Large intestine (tissue), 3 donors: ENCODE measurements at regions not wholly inside any gene's neighbourhood (a gene's known extent, or its start where the extent isn't known, plus 50 kb on each side); places are given as distances from the start of the nearest gene placed in this dataset.
A peak's percentile ranks its signal among the peaks of the same experiment; 100 is the strongest.

ENCODE experiments used
- DNase-seq, 2 donors: peaks; one replicate each; pipeline versions ENCODE4 v3.0.0 to v3.0.0-alpha.2; 2013
- H3K27ac ChIP-seq: one replicate; pipeline ENCODE4 v1.5.1; 2013; ENCODE audit warnings: low read length
- H3K27me3 ChIP-seq: 2 replicates; pipeline ENCODE4 v1.6.1; 2013; ENCODE audit warnings: low read length; ENCODE audit not compliant: control insufficient read depth, insufficient read depth
- H3K36me3 ChIP-seq: 2 replicates; pipeline ENCODE4 v1.6.1; 2013; ENCODE audit warnings: low read length; ENCODE audit not compliant: control insufficient read depth, insufficient read depth
- H3K4me1 ChIP-seq: one replicate; pipeline ENCODE4 v1.6.1; 2013; ENCODE audit warnings: low read length; ENCODE audit not compliant: control insufficient read depth, insufficient read depth
- H3K4me3 ChIP-seq: one replicate; pipeline ENCODE4 v1.5.1; 2013; ENCODE audit warnings: low read length
- H3K9me3 ChIP-seq: one replicate; pipeline ENCODE4 v1.6.1; 2013; ENCODE audit warnings: mild to moderate bottlenecking, low read depth, low read length, moderate library complexity; ENCODE audit not compliant: control insufficient read depth
- WGBS: methylation state at CpG from one replicate; pipeline ENCODE4 v1.1.5; 2013; ENCODE audit warnings: low lambda C conversion rate; ENCODE audit not compliant: insufficient coverage; 5-methylcytosine and 5-hydroxymethylcytosine counted together

DNA sequence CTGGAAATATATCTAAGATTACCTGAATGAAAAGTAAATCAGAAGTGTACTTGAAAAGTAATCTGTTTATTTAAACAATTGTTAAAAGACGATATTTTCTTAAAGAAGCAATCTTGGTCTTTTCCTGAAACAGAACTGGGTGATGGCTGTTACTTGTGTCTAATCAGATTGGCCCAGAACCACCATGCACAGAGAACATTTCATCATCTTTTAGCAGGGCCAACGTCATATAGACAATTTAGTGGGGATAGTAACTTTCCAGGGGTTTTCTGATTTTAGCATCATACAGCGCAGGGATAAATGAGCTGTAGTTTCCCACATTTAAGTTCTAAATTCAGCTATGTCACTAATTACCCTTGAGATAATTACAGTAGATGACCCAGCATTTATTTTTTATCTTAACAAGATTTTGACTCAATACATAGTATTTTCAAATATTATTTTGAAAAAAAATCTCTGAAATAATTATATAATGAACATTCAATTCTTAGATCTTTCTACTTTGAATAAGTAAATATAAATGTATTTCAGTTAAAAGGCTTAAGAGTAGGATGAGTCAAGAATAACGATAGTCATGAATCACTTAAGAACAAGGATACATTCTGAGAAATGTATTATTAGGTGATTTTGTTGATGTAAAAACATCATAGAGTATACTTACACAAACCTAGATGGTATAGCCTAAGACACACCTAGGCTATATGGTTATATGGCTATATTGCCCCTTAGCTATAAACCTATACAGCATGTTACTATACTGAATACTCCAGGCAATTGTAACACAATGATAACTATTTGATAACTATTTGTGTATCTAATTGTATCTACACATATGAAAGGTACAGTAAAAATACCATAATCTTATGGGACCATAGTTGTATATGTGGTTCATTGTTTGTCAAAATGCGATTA lies 103.8 kb upstream of the MME start:
- Histone ChIP-seq H3K4me1 (no peaks in the 10 kb centered on the region), H3K27me3 (no peaks in the 10 kb centered on the region), H3K36me3 (no peaks in the 10 kb centered on the region), H3K4me3 (no peak overlapping the region), H3K9me3 (no peaks in the 10 kb centered on the region), H3K27ac (no peak overlapping the region)
- DNase-seq = no peak
- WGBS = 100% methylated on average over 1 of the region's 5 CpGs

DNA sequence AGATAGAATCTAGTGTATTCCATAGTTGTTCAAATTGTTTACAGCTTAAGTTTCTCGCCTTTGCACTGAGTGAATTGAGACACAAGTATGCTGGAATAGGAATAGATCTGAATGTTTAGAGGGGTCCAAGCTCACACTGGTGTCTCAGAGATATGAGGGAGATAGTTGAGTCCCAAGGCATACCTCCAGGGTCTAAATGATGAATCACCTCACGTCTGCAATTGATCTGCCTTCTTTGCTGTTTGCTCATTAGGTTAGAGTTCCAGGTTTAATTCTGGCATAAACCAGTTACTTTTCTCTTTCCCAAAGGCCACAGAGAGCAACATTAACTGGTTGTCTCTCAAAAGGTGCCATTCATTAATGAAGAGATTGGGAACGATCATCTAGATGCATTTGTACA lies 106.3 kb upstream of the MME start:
- H3K9me3 ChIP-seq = no peaks in the 10 kb centered on the region
- no peak overlapping the region for H3K27ac ChIP-seq
- H3K36me3 ChIP-seq = no peaks in the 10 kb centered on the region
- no CpG with 5 or more reads among the region's 3 CpGs for WGBS
- H3K4me3 ChIP-seq = no peak overlapping the region
- DNase-seq = no peak
- H3K4me1 ChIP-seq = no peaks in the 10 kb centered on the region
- H3K27me3 ChIP-seq = no peaks in the 10 kb centered on the region

GRCh38 chr3:154972951-154973350 lies 107.2 kb upstream of the MME start:
- Histone ChIP-seq H3K27me3 (no peaks in the 10 kb centered on the region), H3K9me3 (no peaks in the 10 kb centered on the region), H3K36me3 (no peaks in the 10 kb centered on the region), H3K4me3 (no peak overlapping the region), H3K4me1 (no peaks in the 10 kb centered on the region), H3K27ac (no peak overlapping the region)
- no peak for DNase-seq
- no CpG with 5 or more reads among the region's 1 CpG for WGBS

DNA sequence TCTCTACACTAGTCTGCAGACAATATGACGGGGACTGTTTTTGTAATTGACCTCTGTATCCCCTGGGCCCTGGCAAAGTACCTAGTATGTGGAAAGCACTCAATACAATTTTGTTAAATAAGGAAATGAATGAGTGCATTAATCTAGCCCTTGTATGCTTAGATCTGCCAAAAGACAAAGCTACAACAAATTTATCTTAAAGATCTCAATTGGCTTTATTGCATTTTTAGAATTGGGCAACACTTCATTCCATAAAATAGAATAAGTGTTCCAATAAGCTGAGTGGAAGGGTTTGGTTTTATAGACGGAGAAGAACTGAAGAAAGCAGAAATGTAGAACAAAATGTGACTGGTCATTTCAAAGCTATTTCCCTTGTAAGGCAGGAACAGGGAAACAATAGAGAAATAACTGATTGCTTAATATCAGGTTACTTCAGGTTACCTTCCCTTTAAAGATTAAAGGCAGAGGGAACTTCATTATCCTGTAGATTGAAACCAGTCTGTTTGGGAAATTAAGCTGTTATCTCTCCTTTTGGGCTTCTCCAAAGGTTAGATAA lies 108.3 kb upstream of the MME start:
- DNase-seq = no peak
- no peaks in the 10 kb centered on the region for H3K4me1 ChIP-seq
- H3K9me3 ChIP-seq = no peaks in the 10 kb centered on the region
- H3K36me3 ChIP-seq = no peaks in the 10 kb centered on the region
- H3K27ac ChIP-seq = no peak overlapping the region
- no peak overlapping the region for H3K4me3 ChIP-seq
- H3K27me3 ChIP-seq = no peaks in the 10 kb centered on the region
- whole genome bisulfite sequencing = 71% methylated on average over 1 of the region's 2 CpGs

- no peak for DNase-seq
- no peaks in the 10 kb centered on the region for H3K9me3 ChIP-seq
- H3K4me3 ChIP-seq = no peak overlapping the region
- no peaks in the 10 kb centered on the region for H3K27me3 ChIP-seq
- H3K27ac ChIP-seq = no peak overlapping the region
- H3K4me1 ChIP-seq = no peaks in the 10 kb centered on the region
- WGBS = 96% methylated on average over 4 of the region's 7 CpGs
- no peaks in the 10 kb centered on the region for H3K36me3 ChIP-seq
Observed at GRCh38 chr3:154971341-154971740, 108.8 kb upstream of the MME start.

- Histone ChIP-seq H3K27me3 (no peaks in the 10 kb centered on the region), H3K4me3 (no peak overlapping the region), H3K27ac (no peak overlapping the region), H3K4me1 (no peaks in the 10 kb centered on the region), H3K9me3 (no peaks in the 10 kb centered on the region), H3K36me3 (no peaks in the 10 kb centered on the region)
- 90% methylated on average over 2 of the region's 3 CpGs for WGBS
- DNase-seq = no peak
Observed at GRCh38 chr3:154970797-154971196, 109.3 kb upstream of the MME start.

DNA sequence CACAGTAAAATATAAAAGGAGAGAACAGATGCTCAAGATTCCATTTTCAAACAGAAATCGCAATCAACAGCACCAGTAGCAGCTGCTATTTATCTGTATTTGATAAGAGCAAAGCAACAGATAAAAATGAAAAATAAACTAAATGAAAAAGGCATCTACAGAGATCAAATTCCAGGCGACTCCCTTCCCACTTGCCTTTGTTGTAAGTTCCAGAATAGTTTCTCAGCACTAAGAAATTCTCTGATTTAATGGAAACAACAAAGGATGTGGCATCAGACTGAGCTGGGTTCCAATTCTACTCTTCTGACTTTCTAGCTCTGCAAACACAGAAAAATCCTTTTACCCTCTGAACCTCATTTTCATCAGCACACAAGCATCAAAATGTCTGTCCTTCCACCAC lies 110.8 kb upstream of the MME start:
- Histone ChIP-seq H3K27me3 (no peaks in the 10 kb centered on the region), H3K4me3 (no peak overlapping the region), H3K27ac (no peak overlapping the region), H3K9me3 (no peaks in the 10 kb centered on the region), H3K36me3 (no peaks in the 10 kb centered on the region), H3K4me1 (no peaks in the 10 kb centered on the region)
- no peak for DNase-seq
- 30% methylated on average over 2 of the region's 2 CpGs for WGBS

DNA sequence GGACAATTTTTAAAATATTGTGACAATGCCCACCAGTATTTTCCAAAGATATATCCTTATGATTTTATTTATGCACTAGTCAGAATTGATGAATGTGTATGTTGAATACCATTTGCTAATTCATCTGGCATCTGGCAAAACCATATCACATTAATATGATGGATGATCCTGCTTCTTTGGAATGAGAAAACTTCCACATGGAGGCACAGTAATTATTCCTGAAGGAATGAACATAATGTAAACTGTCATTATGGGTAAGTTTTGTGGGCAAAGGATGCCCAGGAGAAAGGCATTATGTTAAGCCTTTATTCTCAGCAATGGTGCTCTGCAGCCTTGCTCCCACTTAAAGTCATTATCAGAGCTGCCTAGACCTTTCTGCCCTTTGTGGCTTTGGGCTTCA lies 113.0 kb upstream of the MME start:
- H3K4me1 ChIP-seq = no peaks in the 10 kb centered on the region
- no peaks in the 10 kb centered on the region for H3K9me3 ChIP-seq
- no peaks in the 10 kb centered on the region for H3K27me3 ChIP-seq
- no peak overlapping the region for H3K27ac ChIP-seq
- DNase-seq = no peak
- H3K36me3 ChIP-seq = no peaks in the 10 kb centered on the region
- H3K4me3 ChIP-seq = no peak overlapping the region

GRCh38 chr3:154956815-154957214 lies 123.3 kb upstream of the MME start:
- WGBS = no CpG with 5 or more reads among the region's 1 CpG
- DNase-seq = peak; percentile 16 to 25
- Histone ChIP-seq H3K4me3 (no peak overlapping the region), H3K27ac (no peak overlapping the region), H3K27me3 (no peaks in the 10 kb centered on the region), H3K9me3 (peaks cover 4% of the 10 kb centered on the region), H3K4me1 (no peaks in the 10 kb centered on the region), H3K36me3 (no peaks in the 10 kb centered on the region)

DNA sequence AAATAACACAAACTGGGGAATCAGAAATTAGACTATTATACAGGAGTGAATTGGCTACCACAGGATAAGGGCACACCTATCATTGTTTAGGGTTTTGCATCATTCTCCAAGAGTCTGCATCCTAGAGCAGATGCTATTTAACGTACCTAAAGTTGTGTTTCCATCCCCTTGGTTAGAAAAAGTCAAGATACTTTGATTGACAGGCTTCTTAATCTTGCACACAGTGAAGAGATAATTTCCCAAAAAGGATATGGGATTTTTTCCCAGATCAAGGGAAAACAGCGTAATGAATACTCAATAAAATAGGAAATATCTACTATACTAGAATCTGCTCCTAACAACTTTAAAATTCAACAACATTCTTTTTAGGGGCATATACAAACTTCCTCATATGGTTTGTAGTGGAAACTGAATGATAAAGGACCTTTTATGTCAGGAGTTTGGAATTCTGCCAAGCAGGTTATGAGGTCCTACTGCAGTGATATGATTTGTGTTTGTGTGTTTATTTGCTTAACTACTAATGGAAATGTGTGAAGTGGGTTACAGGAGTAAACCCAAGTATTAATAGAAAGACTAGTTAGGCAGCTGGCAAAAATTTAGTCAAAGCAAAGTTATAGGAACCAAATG lies 124.1 kb upstream of the MME start:
- Histone ChIP-seq H3K36me3 (no peaks in the 10 kb centered on the region), H3K27me3 (no peaks in the 10 kb centered on the region), H3K4me3 (no peak overlapping the region), H3K4me1 (no peaks in the 10 kb centered on the region), H3K27ac (no peak overlapping the region), H3K9me3 (peaks cover 7% of the 10 kb centered on the region)
- DNase-seq = peak; percentile 14 to 67
- WGBS = 69% methylated on average over 2 of the region's 2 CpGs
